ENCODE measurements at regions not wholly inside any gene's neighbourhood (a gene's known extent, or its start where the extent isn't known, plus 50 kb on each side); places are given as distances from the start of the nearest gene placed in this dataset.

GRCh38 chr13:105552078-105552477 is 983.4 kb downstream of the EFNB2 start:
- TF ChIP-seq CTCF (IDR thresholded peaks at IDR 0.05; ENCODE audit: low read depth, low read length), result no peak
- in situ Hi-C loops (cut with HindIII; ENCODE audit: low sequenced_read_pairs), result no loop called here
- no peak for DNase-seq (ENCODE audit: low read depth, low spot score)
- no peak overlapping the region for H3K4me3 ChIP-seq (ENCODE audit: low read depth, low read length)

GRCh38 chr13:105547851-105548250 is 987.6 kb downstream of the EFNB2 start:
- in situ Hi-C loops (cut with HindIII; ENCODE audit: low sequenced_read_pairs), result no loop called here
- no peak overlapping the region for H3K4me3 ChIP-seq (ENCODE audit: low read depth, low read length)
- DNase-seq (ENCODE audit: low read depth, low spot score), result no peak
- TF ChIP-seq CTCF (IDR thresholded peaks at IDR 0.05; ENCODE audit: low read depth, low read length), result no peak

GRCh38 chr13:105545811-105546210 is 989.7 kb downstream of the EFNB2 start:
- in situ Hi-C loops (cut with HindIII; ENCODE audit: low sequenced_read_pairs), result no loop called here
- TF ChIP-seq CTCF (IDR thresholded peaks at IDR 0.05; ENCODE audit: low read depth, low read length), result no peak
- DNase-seq (ENCODE audit: low read depth, low spot score), result no peak
- H3K4me3 ChIP-seq (ENCODE audit: low read depth, low read length), result no peak overlapping the region

- DNase-seq (ENCODE audit: low read depth, low spot score), result no peak
- TF ChIP-seq CTCF (IDR thresholded peaks at IDR 0.05; ENCODE audit: low read depth, low read length), result no peak
- no peak overlapping the region for H3K4me3 ChIP-seq (ENCODE audit: low read depth, low read length)
Measured at GRCh38 chr13:105543742-105544141, 991.7 kb downstream of the EFNB2 start.

GRCh38 chr13:105541565-105541964 is 993.9 kb downstream of the EFNB2 start:
- H3K4me3 ChIP-seq (ENCODE audit: low read depth, low read length), result no peak overlapping the region
- in situ Hi-C loops (cut with HindIII; ENCODE audit: low sequenced_read_pairs), result no loop called here
- no peak for TF ChIP-seq CTCF (IDR thresholded peaks at IDR 0.05; ENCODE audit: low read depth, low read length)
- DNase-seq (ENCODE audit: low read depth, low spot score), result no peak

More at GRCh38 chr13:105543742-105544141, 991.7 kb downstream of the EFNB2 start:
- in situ Hi-C loops (cut with HindIII; ENCODE audit: low sequenced_read_pairs), result no loop called here

GRCh38 chr13:105538346-105538745 is 997.1 kb downstream of the EFNB2 start:
- TF ChIP-seq CTCF (IDR thresholded peaks at IDR 0.05; ENCODE audit: low read depth, low read length), result no peak
- DNase-seq (ENCODE audit: low read depth, low spot score), result no peak
- in situ Hi-C loops (cut with HindIII; ENCODE audit: low sequenced_read_pairs), result no loop called here
- H3K4me3 ChIP-seq (ENCODE audit: low read depth, low read length), result no peak overlapping the region

- in situ Hi-C loops (cut with HindIII; ENCODE audit: low sequenced_read_pairs), result no loop called here
- H3K4me3 ChIP-seq (ENCODE audit: low read depth, low read length), result no peak overlapping the region
- TF ChIP-seq CTCF (IDR thresholded peaks at IDR 0.05; ENCODE audit: low read depth, low read length), result no peak
- no peak for DNase-seq (ENCODE audit: low read depth, low spot score)
Measured at GRCh38 chr13:105537113-105537512, 998.3 kb downstream of the EFNB2 start.

All from astrocyte of the spinal cord (primary cell).